Mesenchymal stem cell (in vitro differentiated cells and primary cell): ENCODE measurements at regions not wholly inside any gene's neighbourhood (a gene's known extent, or its start where the extent isn't known, plus 50 kb on each side); places are given as distances from the start of the nearest gene placed in this dataset.

ENCODE experiments used
- DNase-seq: peaks from one replicate; pipeline ENCODE4 v3.0.0-alpha.2; 2013
- H2AFZ ChIP-seq: one replicate; pipeline ENCODE4 v1.6.1; 2013; ENCODE audit warnings: low read depth, mild to moderate bottlenecking, control low read depth, inconsistent platforms, low read length, moderate library complexity
- H2AK5ac ChIP-seq: 2 replicates; pipeline ENCODE4 v1.6.1; 2013; ENCODE audit warnings: low read length, moderate library complexity, mild to moderate bottlenecking, inconsistent platforms; ENCODE audit not compliant: severe bottlenecking
- H2BK120ac ChIP-seq: one replicate; pipeline ENCODE4 v1.6.1; 2013; ENCODE audit warnings: low read depth, mild to moderate bottlenecking, inconsistent platforms, low read length, moderate library complexity
- H2BK12ac ChIP-seq, 2 experiments: one replicate each; pipeline ENCODE4 v1.6.1; 2013; ENCODE audit warnings: inconsistent platforms in 2 of 2, low read length in 2 of 2, mild to moderate bottlenecking in 2 of 2, moderate library complexity in 2 of 2, control low read depth in 1 of 2
- H2BK15ac ChIP-seq: one replicate; pipeline ENCODE4 v1.6.1; 2013; ENCODE audit warnings: mild to moderate bottlenecking, low read depth, inconsistent platforms; ENCODE audit not compliant: poor library complexity, severe bottlenecking
- H2BK5ac ChIP-seq: 2 replicates; pipeline ENCODE4 v1.6.1; 2013; ENCODE audit warnings: low read depth, mild to moderate bottlenecking, low read length, control low read depth, inconsistent platforms; ENCODE audit not compliant: poor library complexity, severe bottlenecking
- H3K14ac ChIP-seq, 2 experiments: one replicate each; pipeline ENCODE4 v1.6.1; 2013; ENCODE audit warnings: inconsistent platforms in 2 of 2, low read length in 2 of 2, control low read depth in 1 of 2, mild to moderate bottlenecking in 1 of 2, moderate library complexity in 1 of 2
- H3K18ac ChIP-seq, 2 experiments: one replicate each; pipeline ENCODE4 v1.6.1; 2013; ENCODE audit warnings: inconsistent platforms in 2 of 2, low read length in 2 of 2, control low read depth in 1 of 2, low read depth in 1 of 2, mild to moderate bottlenecking in 1 of 2
- H3K23ac ChIP-seq, 2 experiments: one replicate each; pipeline ENCODE4 v1.6.1; 2013; ENCODE audit warnings: inconsistent platforms in 2 of 2, low read length in 2 of 2, mild to moderate bottlenecking in 2 of 2, moderate library complexity in 2 of 2, control low read depth in 1 of 2
- H3K27ac ChIP-seq: 2 replicates; pipeline ENCODE4 v1.5.1; 2013; ENCODE audit warnings: mild to moderate bottlenecking, moderate library complexity, low read length, control low read depth, inconsistent platforms; ENCODE audit not compliant: poor library complexity, severe bottlenecking
- H3K27me3 ChIP-seq, 2 experiments: 2 replicates each; pipeline versions ENCODE4 v1.6.1 to v1.7.0; 2013; ENCODE audit warnings: low read length in 2 of 2, mild to moderate bottlenecking in 2 of 2, moderate library complexity in 2 of 2, control low read depth in 1 of 2, inconsistent platforms in 1 of 2; ENCODE audit not compliant: control insufficient read depth in 1 of 2, insufficient read depth in 1 of 2
- H3K36me3 ChIP-seq, 2 experiments: 2 replicates each; pipeline versions ENCODE4 v1.6.1 to v1.7.0; 2013; ENCODE audit warnings: low read length in 2 of 2, control low read depth in 1 of 2, inconsistent platforms in 1 of 2, low read depth in 1 of 2, mild to moderate bottlenecking in 1 of 2; ENCODE audit not compliant: insufficient read depth in 2 of 2, control insufficient read depth in 1 of 2
- H3K4ac ChIP-seq, 2 experiments: one replicate each; pipeline ENCODE4 v1.6.1; 2013; ENCODE audit warnings: inconsistent platforms in 2 of 2, low read length in 2 of 2, mild to moderate bottlenecking in 2 of 2, moderate library complexity in 2 of 2, control low read depth in 1 of 2, low read depth in 1 of 2
- H3K4me1 ChIP-seq: 2 replicates; pipeline ENCODE4 v1.6.1; 2013; ENCODE audit warnings: low read depth, low read length, control low read depth; ENCODE audit not compliant: control insufficient read depth, insufficient read depth
- H3K4me2 ChIP-seq: 2 replicates; pipeline ENCODE4 v1.6.1; 2013; ENCODE audit warnings: low read length, mild to moderate bottlenecking, inconsistent platforms; ENCODE audit not compliant: poor library complexity, severe bottlenecking
- H3K4me3 ChIP-seq, 2 experiments: 2 replicates each; pipeline versions ENCODE4 v1.5.1 to v1.7.0; 2013; ENCODE audit warnings: low read length in 2 of 2, mild to moderate bottlenecking in 2 of 2, control low read depth in 1 of 2, low read depth in 1 of 2; ENCODE audit not compliant: insufficient read depth in 1 of 2
- H3K79me1 ChIP-seq: replicated peaks from 2 replicates; pipeline ENCODE4 v1.6.1; 2013; ENCODE audit warnings: mild to moderate bottlenecking, control low read depth, low read length, inconsistent platforms; ENCODE audit not compliant: poor library complexity, severe bottlenecking
- H3K9ac ChIP-seq: 2 replicates; pipeline ENCODE4 v1.7.0; 2013; ENCODE audit warnings: mild to moderate bottlenecking, low read length, moderate library complexity
- H3K9me3 ChIP-seq: 2 replicates; pipeline ENCODE4 v1.7.0; 2013; ENCODE audit warnings: mild to moderate bottlenecking, low read length; ENCODE audit not compliant: control insufficient read depth
- H4K8ac ChIP-seq: one replicate; pipeline ENCODE4 v1.6.1; 2013; ENCODE audit warnings: inconsistent platforms, mild to moderate bottlenecking, low read length, moderate library complexity
- H4K91ac ChIP-seq: one replicate; pipeline ENCODE4 v1.6.1; 2013; ENCODE audit warnings: mild to moderate bottlenecking, low read length, inconsistent platforms
- WGBS: methylation state at CpG from one replicate; pipeline ENCODE4 v1.1.7; 2013; ENCODE audit warnings: mixed read lengths; 5-methylcytosine and 5-hydroxymethylcytosine counted together

DNA sequence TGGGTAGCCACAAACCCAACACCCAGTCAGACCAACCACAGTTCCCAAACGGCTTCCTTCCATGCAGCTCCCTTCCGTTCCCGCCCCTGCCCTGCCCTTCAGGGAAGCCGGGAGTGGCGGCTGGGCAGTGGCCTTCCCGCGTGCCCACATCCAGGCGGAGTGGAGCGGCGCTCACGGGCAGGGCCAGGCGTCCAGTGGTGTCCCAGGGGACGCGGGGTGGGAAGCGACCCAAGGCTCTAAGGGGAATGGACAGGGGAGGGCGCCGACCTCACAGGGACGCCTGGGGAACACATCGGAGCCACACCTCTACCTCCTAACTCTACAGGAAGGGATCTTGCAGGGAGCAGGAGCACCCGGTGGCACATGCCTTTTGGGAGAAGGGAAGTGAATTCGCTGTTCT lies 225.9 kb upstream of the MGAT5 start:
- Histone ChIP-seq H3K4me1 (no peaks in the 10 kb centered on the region), H3K4me2 (no peak overlapping the region), H3K9me3 (no peaks in the 10 kb centered on the region), H3K27me3 (peaks cover 43 to 50% of the 10 kb centered on the region in 2 experiments), H3K14ac (no peak overlapping the region), H3K4me3 (peak overlapping the region in 1 of 2 experiments; percentile 68), H3K36me3 (no peaks in the 10 kb centered on the region), H3K4ac (no peak overlapping the region), H2AFZ (no peak overlapping the region), H3K9ac (peak overlapping the region; percentile 48), H4K91ac (no peak overlapping the region), H2AK5ac (no peak overlapping the region), H2BK12ac (no peak overlapping the region), H3K27ac (no peak overlapping the region), H4K8ac (no peak overlapping the region), H3K23ac (no peak overlapping the region), H2BK120ac (no peak overlapping the region), H2BK15ac (no peak overlapping the region), H3K79me1 (no peaks in the 10 kb centered on the region), H3K18ac (no peak overlapping the region), H2BK5ac (no peak overlapping the region)
- no peak for DNase-seq
- 57% methylated on average over 19 of the region's 21 CpGs for WGBS

DNA sequence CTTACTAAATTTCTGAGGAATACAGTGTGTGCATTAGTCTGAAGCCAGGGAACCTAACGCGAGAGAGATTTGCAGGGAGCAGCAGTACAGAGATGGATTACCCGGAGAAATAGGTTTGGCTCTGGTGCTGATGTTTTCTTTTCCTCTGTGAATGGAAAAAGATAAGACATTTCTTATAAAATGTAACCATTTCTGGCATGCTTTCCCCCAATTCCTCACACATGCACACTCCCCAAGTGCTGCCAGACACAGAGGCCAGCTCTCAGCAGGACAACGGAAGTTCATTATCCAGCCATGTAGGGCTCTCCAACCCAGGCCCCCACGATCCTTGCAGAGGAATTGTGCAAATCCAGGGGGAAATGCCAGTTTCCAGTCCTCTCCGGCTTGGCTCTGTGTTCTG lies 224.5 kb upstream of the MGAT5 start:
- Histone ChIP-seq H4K91ac (no peak overlapping the region), H2BK5ac (no peak overlapping the region)

DNA sequence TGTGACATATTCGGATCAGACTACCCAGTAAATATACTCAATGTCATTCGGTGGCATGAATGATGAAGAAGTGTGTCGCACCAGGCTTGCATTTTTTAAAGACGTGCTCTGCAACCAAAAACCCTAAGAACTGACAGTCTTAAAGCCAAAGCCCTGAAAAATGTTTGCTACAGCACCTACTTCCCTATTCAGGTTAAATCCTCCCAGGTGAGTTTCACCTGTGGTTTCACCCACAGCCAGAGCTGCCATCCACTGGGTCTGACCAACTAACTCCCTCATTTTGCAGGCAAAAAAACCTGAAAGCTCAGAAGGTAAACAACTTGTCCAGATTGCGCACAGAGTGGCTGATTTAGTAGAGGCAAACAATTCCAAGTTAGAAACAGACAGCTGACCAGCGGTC lies 222.3 kb upstream of the MGAT5 start:
- Histone ChIP-seq H2BK15ac (no peak overlapping the region), H3K27me3 (peaks cover 41 to 52% of the 10 kb centered on the region in 2 experiments), H3K27ac (no peak overlapping the region), H3K4ac (no peak overlapping the region), H4K91ac (no peak overlapping the region), H3K4me2 (no peak overlapping the region), H4K8ac (no peak overlapping the region), H2BK5ac (no peak overlapping the region), H2AK5ac (no peak overlapping the region), H3K23ac (no peak overlapping the region), H3K79me1 (no peaks in the 10 kb centered on the region), H2BK12ac (no peak overlapping the region), H3K14ac (no peak overlapping the region), H2AFZ (no peak overlapping the region), H3K4me1 (no peaks in the 10 kb centered on the region), H3K18ac (no peak overlapping the region), H2BK120ac (no peak overlapping the region), H3K36me3 (no peaks in the 10 kb centered on the region), H3K4me3 (no peak overlapping the region), H3K9me3 (peaks cover 4% of the 10 kb centered on the region), H3K9ac (no peak overlapping the region)
- no peak for DNase-seq
- 78% methylated on average over 6 of the region's 6 CpGs for WGBS

More for the DNA sequence above, 224.5 kb upstream of the MGAT5 start:
- H3K4me3 ChIP-seq: no peak overlapping the region
- H3K4me2 ChIP-seq: no peak overlapping the region
- H2BK120ac ChIP-seq: no peak overlapping the region
- H3K14ac ChIP-seq: no peak overlapping the region
- no peak overlapping the region for H3K18ac ChIP-seq
- H2BK15ac ChIP-seq: no peak overlapping the region
- H3K27ac ChIP-seq: no peak overlapping the region
- no peak overlapping the region for H3K23ac ChIP-seq
- WGBS: 65% methylated on average over 5 of the region's 6 CpGs
- peaks cover 2% of the 10 kb centered on the region for H3K9me3 ChIP-seq
- no peaks in the 10 kb centered on the region for H3K36me3 ChIP-seq
- no peak overlapping the region for H2AK5ac ChIP-seq
- H3K79me1 ChIP-seq: no peaks in the 10 kb centered on the region
- no peak overlapping the region for H2BK12ac ChIP-seq
- H3K4me1 ChIP-seq: no peaks in the 10 kb centered on the region
- H4K8ac ChIP-seq: no peak overlapping the region
- no peak for DNase-seq
- H2AFZ ChIP-seq: no peak overlapping the region
- no peak overlapping the region for H3K4ac ChIP-seq
- H3K27me3 ChIP-seq: peaks cover 43 to 52% of the 10 kb centered on the region in 2 experiments
- no peak overlapping the region for H3K9ac ChIP-seq

DNA sequence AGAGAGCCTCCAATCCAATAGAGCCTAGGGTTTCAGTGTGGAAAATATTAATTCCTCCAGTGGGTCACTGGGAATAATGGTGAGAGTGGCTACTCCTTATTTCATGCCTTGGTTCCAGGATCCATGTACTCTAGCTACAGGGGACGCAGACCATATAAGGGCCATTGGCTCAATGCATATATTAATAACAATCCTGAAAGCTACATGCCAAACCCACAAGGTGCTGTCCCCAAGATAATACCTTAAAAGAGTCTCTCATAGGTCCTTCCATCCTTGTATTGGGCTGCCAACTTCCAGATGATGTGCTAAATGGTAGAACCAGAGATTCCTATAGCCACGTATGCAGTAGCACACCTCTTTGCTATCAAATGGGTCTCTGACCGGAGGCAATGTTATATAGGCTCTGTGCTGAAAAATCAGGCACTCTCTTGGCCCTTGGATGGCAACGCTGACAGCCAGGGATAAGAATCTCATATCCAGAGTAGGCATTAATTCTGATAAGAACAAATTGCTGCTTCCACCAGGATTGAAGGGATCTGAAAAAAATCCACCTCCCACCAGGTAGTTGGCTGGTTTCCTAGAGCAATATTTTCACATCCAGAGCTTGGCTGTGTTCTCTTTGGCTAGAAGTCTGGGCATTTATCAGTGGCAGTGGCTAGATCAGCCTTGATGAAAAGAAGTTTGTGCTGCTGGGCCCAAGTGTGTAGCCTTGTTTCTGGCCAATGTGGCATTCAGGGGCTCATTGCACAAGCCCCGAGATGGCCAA lies 218.1 kb upstream of the MGAT5 start:
- no peak overlapping the region for H3K14ac ChIP-seq
- no peak overlapping the region for H2AK5ac ChIP-seq
- no peak overlapping the region for H3K27ac ChIP-seq
- H3K23ac ChIP-seq: no peak overlapping the region
- H3K18ac ChIP-seq: no peak overlapping the region
- no peak for DNase-seq
- H3K9me3 ChIP-seq: peaks cover 4% of the 10 kb centered on the region
- peaks cover 6 to 27% of the 10 kb centered on the region in 2 experiments for H3K27me3 ChIP-seq
- H3K79me1 ChIP-seq: no peaks in the 10 kb centered on the region
- H2AFZ ChIP-seq: no peak overlapping the region
- H2BK120ac ChIP-seq: no peak overlapping the region
- H4K8ac ChIP-seq: no peak overlapping the region
- no peak overlapping the region for H3K4ac ChIP-seq
- no peak overlapping the region for H2BK15ac ChIP-seq
- no peak overlapping the region for H3K4me2 ChIP-seq
- 77% methylated on average over 5 of the region's 5 CpGs for WGBS
- H2BK12ac ChIP-seq: no peak overlapping the region
- no peak overlapping the region for H4K91ac ChIP-seq
- no peak overlapping the region for H3K4me3 ChIP-seq
- H3K9ac ChIP-seq: no peak overlapping the region
- H2BK5ac ChIP-seq: no peak overlapping the region
- H3K4me1 ChIP-seq: no peaks in the 10 kb centered on the region
- no peaks in the 10 kb centered on the region for H3K36me3 ChIP-seq
